B cell (primary cell): ENCODE measurements at regions not wholly inside any gene's neighbourhood (a gene's known extent, or its start where the extent isn't known, plus 50 kb on each side); places are given as distances from the start of the nearest gene placed in this dataset.
"Not testable (repeated sequence)": the region's sequence is repeated elsewhere in the genome, so short reads cannot be mapped to it uniquely, and the experiment has no call there.

ENCODE experiments used
- ATAC-seq: fragments of 200-7000 bp; cut with Tn5 transposase; one replicate; pipeline ENCODE4 v1.10.0; 2021; ENCODE audit warnings: low read depth, mild to moderate bottlenecking, moderate number of reproducible peaks, moderate library complexity
- CTCF ChIA-PET: fragments of 350-600 bp; sonication (Branson Sonifier 250); formaldehyde crosslinking; loops from one replicate; lab custom pipeline; 2021; ENCODE audit warnings: antibody characterized with exemption, inconsistent platforms; lab: Charles Lee
- POLR2A ChIA-PET: fragments of 350-600 bp; sonication (Branson Sonifier 250); formaldehyde crosslinking; loops from one replicate; lab custom pipeline; 2021; ENCODE audit warnings: antibody characterized with exemption; lab: Charles Lee
- DNase-seq: peaks from one replicate; pipeline ENCODE4 v3.0.0; 2013
- H2AFZ ChIP-seq: 2 replicates; pipeline ENCODE4 v1.6.1; 2012; ENCODE audit warnings: mild to moderate bottlenecking, low read depth, low read length; ENCODE audit not compliant: insufficient read depth, poor library complexity, severe bottlenecking
- H3K27ac ChIP-seq, 2 donors: 1 replicate in 1 of 2; 2 replicates in 1 of 2; pipeline ENCODE4 v1.5.1; 2012 to 2013; ENCODE audit warnings: low read length in 2 of 2, mild to moderate bottlenecking in 2 of 2, moderate library complexity in 1 of 2
- H3K27me3 ChIP-seq, 4 experiments: fragments of 200-600 bp in 1 of 4; sonication (generic) in 1 of 4; replicated peaks in 1 of 4; 1 replicate in 2 of 4; 2 replicates in 2 of 4; pipeline versions ENCODE4 v1.6.1 to v1.7.0; 2013 to 2016; ENCODE audit warnings: low read length in 3 of 4, mild to moderate bottlenecking in 2 of 4, mixed read lengths in 1 of 4, moderate library complexity in 1 of 4; ENCODE audit not compliant: insufficient read depth in 4 of 4, control insufficient read depth in 3 of 4; ENCODE audit errors: control extremely low read depth in 1 of 4
- H3K36me3 ChIP-seq, 2 experiments: replicated peaks in 1 of 2; 1 replicate in 1 of 2; 2 replicates in 1 of 2; pipeline versions ENCODE4 v1.6.1 to v1.7.1; 2013; ENCODE audit warnings: low read length in 1 of 2; ENCODE audit not compliant: insufficient read depth in 2 of 2, control insufficient read depth in 1 of 2; ENCODE audit errors: control extremely low read depth in 1 of 2, extremely low read depth in 1 of 2
- H3K4me1 ChIP-seq, 2 donors: fragments of 200-600 bp in 1 of 2; sonication (generic) in 1 of 2; 1 replicate in 1 of 2; 2 replicates in 1 of 2; pipeline versions ENCODE4 v1.5.1 to v1.6.1; 2013 to 2017; ENCODE audit warnings: low read length in 2 of 2; ENCODE audit not compliant: control insufficient read depth in 2 of 2, insufficient read depth in 2 of 2
- H3K4me2 ChIP-seq: replicated peaks from 2 replicates; pipeline ENCODE3; 2012; ENCODE audit warnings: mild to moderate bottlenecking, low read depth, low read length; ENCODE audit not compliant: poor library complexity, severe bottlenecking
- H3K4me3 ChIP-seq, 5 experiments: fragments of 200-600 bp in 1 of 5; sonication (generic) in 1 of 5; 1 replicate in 3 of 5; 2 replicates in 2 of 5; pipeline versions ENCODE4 v1.5.1 to v1.7.0; 2011 to 2016; ENCODE audit warnings: low read length in 4 of 5, mild to moderate bottlenecking in 4 of 5, low read depth in 2 of 5, control low read depth in 1 of 5, moderate library complexity in 1 of 5; ENCODE audit not compliant: insufficient read depth in 1 of 5; ENCODE audit errors: control extremely low read depth in 1 of 5, extremely low read depth in 1 of 5
- H3K79me2 ChIP-seq: fragments of 200-600 bp; sonication (generic); one replicate; pipeline ENCODE4 v1.6.0; 2016; ENCODE audit warnings: low read length; ENCODE audit not compliant: control insufficient read depth, insufficient read depth
- H3K9ac ChIP-seq: fragments of 200-600 bp; sonication (generic); 2 replicates; pipeline ENCODE4 v1.6.1; 2017; ENCODE audit warnings: mild to moderate bottlenecking, low read length, moderate library complexity
- H3K9me3 ChIP-seq, 3 donors: one replicate each; pipeline versions ENCODE4 v1.6.1 to v1.7.1; 2013; ENCODE audit warnings: low read length in 2 of 3; ENCODE audit not compliant: control insufficient read depth in 2 of 3, insufficient read depth in 1 of 3; ENCODE audit errors: control extremely low read depth in 1 of 3
- H4K20me1 ChIP-seq: 2 replicates; pipeline ENCODE4 v1.6.0; 2012; ENCODE audit warnings: mild to moderate bottlenecking, low read length; ENCODE audit not compliant: insufficient read depth, control insufficient read depth, poor library complexity, severe bottlenecking
- H3K27ac Mint-ChIP-seq: one replicate; pipeline ENCODE4 v1.8.0; 2021; ENCODE audit warnings: mixed read lengths
- H3K27me3 Mint-ChIP-seq: one replicate; pipeline ENCODE4 v1.8.0; 2021; ENCODE audit warnings: mixed read lengths
- H3K4me1 Mint-ChIP-seq: one replicate; pipeline ENCODE4 v1.8.0; 2021; ENCODE audit warnings: mixed read lengths
- H3K4me3 Mint-ChIP-seq: one replicate; pipeline ENCODE4 v1.8.0; 2021; ENCODE audit warnings: mixed read lengths
- H3K9me3 Mint-ChIP-seq: one replicate; pipeline ENCODE4 v1.8.0; 2022; ENCODE audit warnings: mixed read lengths; ENCODE audit not compliant: insufficient read depth
- EZH2 ChIP-seq: IDR thresholded peaks from 2 replicates; pipeline ENCODE4 v1.6.1; 2012; ENCODE audit warnings: borderline replicate concordance, low read depth, mild to moderate bottlenecking, moderate library complexity, low read length; ENCODE audit not compliant: insufficient read depth, poor library complexity, severe bottlenecking
- WGBS: methylation state at CpG from one replicate; pipeline ENCODE4 v1.1.5; 2013; ENCODE audit warnings: missing lambda C conversion rate; ENCODE audit not compliant: insufficient coverage; 5-methylcytosine and 5-hydroxymethylcytosine counted together
- intact Hi-C: fragments of 100-400 bp; cut with micrococcal nuclease; formaldehyde crosslinking; loops from one replicate; pipeline ENCODE4 v1.10.0; 2022
- TF ChIP-seq, protein P1 (sequence below): fragments of 200-600 bp; IDR thresholded peaks from one replicate; pipeline ENCODE4 v1.8.0; 2022; ENCODE audit warnings: antibody characterized with exemption, mild to moderate bottlenecking

DNA sequence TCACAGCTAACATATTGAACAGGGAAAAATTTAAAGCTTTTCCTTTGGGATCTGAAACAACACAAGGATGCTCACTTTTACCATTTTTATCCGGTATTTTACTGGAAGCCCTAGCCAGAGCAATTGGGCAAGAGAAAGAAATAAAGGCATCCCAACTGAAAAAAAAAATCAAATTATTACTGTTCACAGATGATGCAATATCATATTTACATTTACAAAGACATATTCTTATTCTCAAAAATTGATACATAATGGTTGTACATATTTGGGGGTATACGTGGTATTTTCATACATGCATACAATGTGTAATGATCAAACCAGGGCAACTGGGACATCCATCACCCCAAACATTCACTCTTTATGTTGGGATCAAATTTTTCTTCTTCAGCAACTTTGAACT, 337.0 kb upstream of the SLC7A11 start:
- no peaks in the 10 kb centered on the region for H4K20me1 ChIP-seq
- no peaks in the 10 kb centered on the region for H3K27me3 ChIP-seq
- Mint-ChIP-seq H3K27me3 (no peaks in the 10 kb centered on the region), H3K4me3 (no peak overlapping the region), H3K9me3 (peaks cover 4% of the 10 kb centered on the region), H3K27ac (no peak overlapping the region), H3K4me1 (no peaks in the 10 kb centered on the region)
- intact Hi-C loops, result no loop called here
- no peak overlapping the region for H3K27ac ChIP-seq
- peaks cover 0 to 23% (median 4%) of the 10 kb centered on the region in 3 donors for H3K9me3 ChIP-seq
- POLR2A ChIA-PET, result no interaction called here
- no peak overlapping the region for H2AFZ ChIP-seq
- H3K36me3 ChIP-seq, result no peaks in the 10 kb centered on the region
- no peak overlapping the region for H3K9ac ChIP-seq
- H3K4me1 ChIP-seq, result no peaks in the 10 kb centered on the region
- WGBS, result no CpG with 5 or more reads among the region's 2 CpGs
- H3K4me2 ChIP-seq, result no peak overlapping the region
- no peak overlapping the region for H3K4me3 ChIP-seq
- DNase-seq, result no peak
- H3K79me2 ChIP-seq, result no peaks in the 10 kb centered on the region
- ATAC-seq, result no peak
- CTCF ChIA-PET, result no interaction called here
- no peak for TF ChIP-seq EZH2
- TF ChIP-seq, protein P1, sequence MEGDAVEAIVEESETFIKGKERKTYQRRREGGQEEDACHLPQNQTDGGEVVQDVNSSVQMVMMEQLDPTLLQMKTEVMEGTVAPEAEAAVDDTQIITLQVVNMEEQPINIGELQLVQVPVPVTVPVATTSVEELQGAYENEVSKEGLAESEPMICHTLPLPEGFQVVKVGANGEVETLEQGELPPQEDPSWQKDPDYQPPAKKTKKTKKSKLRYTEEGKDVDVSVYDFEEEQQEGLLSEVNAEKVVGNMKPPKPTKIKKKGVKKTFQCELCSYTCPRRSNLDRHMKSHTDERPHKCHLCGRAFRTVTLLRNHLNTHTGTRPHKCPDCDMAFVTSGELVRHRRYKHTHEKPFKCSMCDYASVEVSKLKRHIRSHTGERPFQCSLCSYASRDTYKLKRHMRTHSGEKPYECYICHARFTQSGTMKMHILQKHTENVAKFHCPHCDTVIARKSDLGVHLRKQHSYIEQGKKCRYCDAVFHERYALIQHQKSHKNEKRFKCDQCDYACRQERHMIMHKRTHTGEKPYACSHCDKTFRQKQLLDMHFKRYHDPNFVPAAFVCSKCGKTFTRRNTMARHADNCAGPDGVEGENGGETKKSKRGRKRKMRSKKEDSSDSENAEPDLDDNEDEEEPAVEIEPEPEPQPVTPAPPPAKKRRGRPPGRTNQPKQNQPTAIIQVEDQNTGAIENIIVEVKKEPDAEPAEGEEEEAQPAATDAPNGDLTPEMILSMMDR, result no peak

DNA sequence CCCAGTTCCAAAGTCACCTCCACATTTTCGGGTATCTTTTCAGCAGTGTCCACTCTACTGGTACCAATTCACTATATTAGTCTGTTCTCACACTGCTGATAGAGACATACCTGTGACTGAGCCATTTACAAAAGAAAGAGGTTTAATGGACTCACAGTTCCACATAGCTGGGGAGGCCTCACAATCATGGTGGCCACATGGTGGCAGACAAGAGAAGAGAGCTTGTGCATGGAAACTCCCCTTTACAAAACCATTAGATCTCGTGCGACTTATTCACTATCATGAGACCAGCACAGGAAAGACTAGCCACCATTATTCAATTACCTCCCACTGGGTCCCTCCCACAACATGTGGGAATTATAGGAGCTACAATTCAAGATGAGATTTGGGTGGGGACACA, 335.7 kb upstream of the SLC7A11 start:
- ATAC-seq, H3K4me3 ChIP-seq, H3K4me1 Mint-ChIP-seq, H3K27ac Mint-ChIP-seq, H3K27ac ChIP-seq, H3K4me3 Mint-ChIP-seq, DNase-seq, CTCF ChIA-PET, H3K9ac ChIP-seq, POLR2A ChIA-PET, H3K4me2 ChIP-seq, H3K79me2 ChIP-seq, H3K36me3 ChIP-seq, H2AFZ ChIP-seq, H3K27me3 ChIP-seq, H4K20me1 ChIP-seq, intact Hi-C loops, H3K9me3 Mint-ChIP-seq, H3K4me1 ChIP-seq, H3K27me3 Mint-ChIP-seq: not testable (repeated sequence)
- WGBS, result 67% methylated on average over 1 of the region's 3 CpGs
- H3K9me3 ChIP-seq, result peaks cover 0 to 23% (median 4%) of the 10 kb centered on the region in 3 donors
